ENCODE measurements at regions not wholly inside any gene's neighbourhood (a gene's known extent, or its start where the extent isn't known, plus 50 kb on each side); places are given as distances from the start of the nearest gene placed in this dataset.
A peak's percentile ranks its signal among the peaks of the same experiment; 100 is the strongest.

DNA sequence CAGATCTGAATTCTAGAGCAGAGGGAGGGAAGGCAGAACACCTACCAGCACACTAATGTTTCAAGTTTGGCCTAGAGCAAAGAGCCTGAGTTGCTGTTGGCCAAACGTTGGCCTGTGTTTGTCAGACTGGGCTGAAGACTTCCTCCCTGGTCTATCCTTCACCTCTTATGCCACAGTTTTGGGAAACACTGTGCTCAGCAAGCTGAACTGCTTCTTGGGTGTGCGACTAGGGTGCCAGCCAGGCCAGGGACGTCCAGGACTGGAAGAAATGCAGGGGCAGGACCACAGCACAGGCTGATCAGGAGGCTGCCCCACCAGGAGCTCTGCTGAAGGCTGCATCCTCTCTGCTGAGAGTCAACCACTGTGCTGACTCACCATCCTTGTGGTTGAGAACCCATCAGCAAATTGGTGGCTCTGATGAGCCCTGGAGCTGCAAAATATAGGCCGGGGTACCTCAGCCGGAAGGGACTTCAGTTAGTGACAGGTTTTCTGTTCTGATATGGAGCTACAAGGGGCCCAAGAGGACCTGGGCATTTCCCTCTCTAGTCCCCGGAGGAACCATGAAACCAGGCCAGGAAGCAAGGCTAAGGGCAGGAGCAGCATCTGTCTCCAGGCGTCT is 131.6 kb upstream of the RASGRP1 start:
- Histone ChIP-seq H3K9me3 (no peaks in the 10 kb centered on the region), H3K4me3 (peak overlapping the region in 1 of 4 donors; percentile 13), H3K4me1 (peaks cover 0 to 5% (median 0%) of the 10 kb centered on the region in 3 donors), H3K36me3 (no peaks in the 10 kb centered on the region), H3K27ac (peak overlapping the region in 2 of 4 donors; percentile 42 to 52), H3K27me3 (no peaks in the 10 kb centered on the region)
- intact Hi-C loops (cut with DNase I), result loop anchor here (10.0 kb wide), 1 partner anchor 251 kb away; no protein-coding TSS in a partner anchor
- no peak for DNase-seq
- 58 to 80% methylated on average over 2 to 4 of the region's 7 CpGs for WGBS, 2 donors
- peak in 1 of 4 donors; percentile 35 for TF ChIP-seq POLR2A (IDR thresholded peaks at IDR 0.05)
- TF ChIP-seq, protein P1, sequence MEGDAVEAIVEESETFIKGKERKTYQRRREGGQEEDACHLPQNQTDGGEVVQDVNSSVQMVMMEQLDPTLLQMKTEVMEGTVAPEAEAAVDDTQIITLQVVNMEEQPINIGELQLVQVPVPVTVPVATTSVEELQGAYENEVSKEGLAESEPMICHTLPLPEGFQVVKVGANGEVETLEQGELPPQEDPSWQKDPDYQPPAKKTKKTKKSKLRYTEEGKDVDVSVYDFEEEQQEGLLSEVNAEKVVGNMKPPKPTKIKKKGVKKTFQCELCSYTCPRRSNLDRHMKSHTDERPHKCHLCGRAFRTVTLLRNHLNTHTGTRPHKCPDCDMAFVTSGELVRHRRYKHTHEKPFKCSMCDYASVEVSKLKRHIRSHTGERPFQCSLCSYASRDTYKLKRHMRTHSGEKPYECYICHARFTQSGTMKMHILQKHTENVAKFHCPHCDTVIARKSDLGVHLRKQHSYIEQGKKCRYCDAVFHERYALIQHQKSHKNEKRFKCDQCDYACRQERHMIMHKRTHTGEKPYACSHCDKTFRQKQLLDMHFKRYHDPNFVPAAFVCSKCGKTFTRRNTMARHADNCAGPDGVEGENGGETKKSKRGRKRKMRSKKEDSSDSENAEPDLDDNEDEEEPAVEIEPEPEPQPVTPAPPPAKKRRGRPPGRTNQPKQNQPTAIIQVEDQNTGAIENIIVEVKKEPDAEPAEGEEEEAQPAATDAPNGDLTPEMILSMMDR (IDR thresholded peaks at IDR 0.05), result no peak

DNA sequence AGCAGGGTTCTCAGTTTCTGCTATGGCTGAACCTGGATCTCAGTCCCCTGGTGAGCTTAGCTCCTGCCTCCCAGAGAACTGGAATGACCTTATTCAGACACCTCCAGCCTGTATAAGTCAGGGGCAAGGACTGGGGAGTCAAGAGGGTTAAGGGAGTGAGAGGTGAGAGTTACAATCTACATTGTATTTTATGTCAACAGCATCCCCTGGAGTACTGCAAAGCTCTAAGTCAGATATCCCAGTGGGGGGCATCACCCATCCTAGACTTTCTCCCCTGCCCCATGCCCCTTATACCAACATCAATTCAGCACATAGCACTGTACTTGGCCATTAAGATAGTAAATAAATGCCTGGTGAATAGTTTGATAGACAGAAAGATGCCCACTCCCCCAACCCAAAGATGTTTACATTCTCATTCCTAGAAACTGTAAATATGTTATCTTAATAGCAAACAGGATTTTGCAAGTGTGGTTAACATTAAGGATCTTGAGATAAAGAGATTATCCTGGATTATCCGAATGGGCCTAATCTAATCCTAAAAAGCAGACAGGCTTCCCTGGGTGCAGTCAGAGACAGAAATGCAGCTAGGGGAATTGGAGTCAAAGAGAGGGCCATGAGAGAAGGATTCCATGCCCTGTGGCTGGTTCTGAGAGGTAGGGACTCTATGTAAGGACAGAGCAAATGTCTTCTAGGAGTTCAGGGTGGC is 132.3 kb upstream of the RASGRP1 start:
- Histone ChIP-seq H3K27me3 (no peaks in the 10 kb centered on the region), H3K36me3 (no peaks in the 10 kb centered on the region), H3K4me1 (peaks cover 0 to 4% (median 0%) of the 10 kb centered on the region in 3 donors), H3K27ac (peak overlapping the region in 2 of 4 donors; percentile 42 to 52), H3K4me3 (peak overlapping the region in 1 of 4 donors; percentile 13), H3K9me3 (no peaks in the 10 kb centered on the region)
- no peak for TF ChIP-seq POLR2A (IDR thresholded peaks at IDR 0.05)
- TF ChIP-seq, protein P1 (IDR thresholded peaks at IDR 0.05), result no peak
- WGBS, 2 donors, result 42 to 62% methylated on average over 1 of the region's 1 CpG
- intact Hi-C loops (cut with DNase I), result loop anchor here (10.0 kb wide), 1 partner anchor 252 kb away; no protein-coding TSS in a partner anchor
- no peak for DNase-seq

DNA sequence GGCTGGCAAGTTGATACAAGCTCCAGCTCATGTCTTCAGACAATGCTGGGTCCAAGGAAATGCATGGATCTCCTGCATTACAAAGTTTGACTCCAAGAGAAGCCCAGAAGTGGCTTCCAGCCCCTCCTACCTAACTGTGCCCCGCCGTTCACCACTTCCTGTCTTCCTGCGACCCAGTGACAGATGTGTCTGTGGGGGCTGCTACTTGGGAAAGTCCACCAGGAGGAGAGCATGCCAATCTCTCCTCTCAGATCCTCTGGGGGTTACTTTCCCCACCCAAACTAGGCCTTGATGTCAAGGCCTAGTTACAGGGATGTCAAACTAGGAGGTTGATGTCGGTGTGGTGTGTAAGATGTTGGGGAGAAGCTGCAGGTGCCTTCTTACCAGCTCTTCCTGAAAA is 133.6 kb upstream of the RASGRP1 start:
- no peaks in the 10 kb centered on the region for H3K27me3 ChIP-seq
- no peak for DNase-seq
- no peaks in the 10 kb centered on the region for H3K9me3 ChIP-seq
- 65 to 80% methylated on average over 4 of the region's 4 CpGs for WGBS, 2 donors
- H3K27ac ChIP-seq, result no peak overlapping the region
- no peaks in the 10 kb centered on the region for H3K36me3 ChIP-seq
- intact Hi-C loops (cut with DNase I), result loop anchor here (10.0 kb wide), 1 partner anchor 253 kb away; no protein-coding TSS in a partner anchor
- H3K4me1 ChIP-seq, result peaks cover 0 to 14% (median 0%) of the 10 kb centered on the region in 3 donors
- H3K4me3 ChIP-seq, result no peak overlapping the region
- TF ChIP-seq, protein P1 (IDR thresholded peaks at IDR 0.05), result no peak
- no peak for TF ChIP-seq POLR2A (IDR thresholded peaks at IDR 0.05)

DNA sequence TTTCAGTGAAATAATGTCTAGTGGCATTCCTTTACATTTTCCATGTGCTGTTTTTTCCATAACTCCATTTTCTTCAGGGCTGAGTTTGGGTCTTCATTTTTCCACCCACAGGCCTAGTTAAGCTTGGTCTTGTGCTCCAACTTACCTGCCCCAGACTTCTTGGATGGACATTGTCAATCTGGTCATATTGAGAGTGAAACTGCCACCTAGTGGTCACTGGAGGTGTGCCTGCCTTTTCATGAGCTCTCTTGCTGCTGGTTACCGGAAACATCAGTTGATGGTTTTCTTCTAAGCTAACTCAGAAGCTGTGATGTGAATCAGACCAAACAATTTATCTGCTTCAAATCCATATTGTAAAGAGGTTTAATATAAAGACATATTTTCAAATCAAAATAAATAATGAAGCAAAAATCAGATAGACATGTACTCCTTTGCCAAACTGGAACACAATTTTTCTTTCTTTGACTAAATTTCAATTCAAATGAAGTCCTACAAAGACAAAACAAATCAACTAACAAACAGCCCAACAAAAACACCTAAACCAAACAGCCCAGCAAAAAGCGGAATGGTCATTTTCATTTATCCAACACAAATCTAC is 135.1 kb upstream of the RASGRP1 start:
- 55 to 61% methylated on average over 2 of the region's 2 CpGs for WGBS, 2 donors
- H3K27ac ChIP-seq, result no peak overlapping the region
- no peaks in the 10 kb centered on the region for H3K27me3 ChIP-seq
- no peak for DNase-seq
- intact Hi-C loops (cut with DNase I), result loop anchor here (10.0 kb wide), 1 partner anchor 255 kb away; no protein-coding TSS in a partner anchor
- H3K4me1 ChIP-seq, result peaks cover 0 to 14% (median 0%) of the 10 kb centered on the region in 3 donors
- H3K9me3 ChIP-seq, result no peaks in the 10 kb centered on the region
- no peaks in the 10 kb centered on the region for H3K36me3 ChIP-seq
- no peak overlapping the region for H3K4me3 ChIP-seq
- TF ChIP-seq, protein P1 (IDR thresholded peaks at IDR 0.05), result peak; percentile 74 to 85 (median 80)
- no peak for TF ChIP-seq POLR2A (IDR thresholded peaks at IDR 0.05)

DNA sequence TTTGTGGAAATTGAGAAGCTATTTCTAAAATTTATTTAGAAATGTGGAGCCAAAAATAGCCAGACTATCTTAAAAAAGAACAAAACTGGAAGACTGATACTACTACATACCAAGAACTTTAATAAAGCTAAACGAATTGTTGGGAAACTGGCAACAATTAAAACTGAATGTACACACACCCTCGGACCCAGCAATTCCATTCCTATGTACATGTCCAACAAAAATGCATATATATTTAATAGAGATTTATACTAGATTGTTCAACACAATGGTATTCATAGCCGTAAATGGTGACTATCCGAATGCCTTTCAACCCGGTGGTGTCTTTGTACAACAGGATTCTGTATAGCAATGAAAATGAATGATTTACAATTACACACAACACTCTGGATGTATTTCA is 136.5 kb upstream of the RASGRP1 start:
- intact Hi-C loops (cut with DNase I), result no loop called here
- TF ChIP-seq, protein P1 (IDR thresholded peaks at IDR 0.05), result no peak
- no peak for TF ChIP-seq POLR2A (IDR thresholded peaks at IDR 0.05)
- Histone ChIP-seq H3K36me3 (no peaks in the 10 kb centered on the region), H3K27me3 (no peaks in the 10 kb centered on the region), H3K4me3 (no peak overlapping the region), H3K27ac (no peak overlapping the region), H3K9me3 (no peaks in the 10 kb centered on the region), H3K4me1 (peaks cover 0 to 26% (median 11%) of the 10 kb centered on the region in 3 donors)
- WGBS, 2 donors, result 86 to 87% methylated on average over 5 of the region's 5 CpGs
- no peak for DNase-seq

All from esophagus squamous epithelium (tissue), 5 donors.